GM19025 (cell line): ENCODE measurements at regions not wholly inside any gene's neighbourhood (a gene's known extent, or its start where the extent isn't known, plus 50 kb on each side); places are given as distances from the start of the nearest gene placed in this dataset.
"Not testable (repeated sequence)": the region's sequence is repeated elsewhere in the genome, so short reads cannot be mapped to it uniquely, and the experiment has no call there.

Source experiments
- ATAC-seq: cut with Tn5 transposase; IDR thresholded peaks from one replicate; pipeline ENCODE4 v1.9.1; 2021; ENCODE audit warnings: mild to moderate bottlenecking, low read depth, moderate library complexity; ENCODE audit not compliant: unreplicated experiment

- no peak for ATAC-seq
These were observed 837.7 kb downstream of the REEP3 start for GRCh38 chr10:64358907-64359306.

- ATAC-seq: not testable (repeated sequence)
These were observed 839.0 kb downstream of the REEP3 start for GRCh38 chr10:64360240-64360639.

GRCh38 chr10:64363687-64364086, 842.5 kb downstream of the REEP3 start:
- ATAC-seq: no peak

- ATAC-seq: no peak
These were observed 844.5 kb downstream of the REEP3 start for GRCh38 chr10:64365663-64366062.

GRCh38 chr10:64368298-64368697, 847.1 kb downstream of the REEP3 start:
- ATAC-seq: no peak

GRCh38 chr10:64369885-64370773, 848.9 kb downstream of the REEP3 start:
- ATAC-seq: no peak

- no peak for ATAC-seq
These were observed 853.1 kb downstream of the REEP3 start for GRCh38 chr10:64374346-64374745.

GRCh38 chr10:64376167-64376566, 855.0 kb downstream of the REEP3 start:
- ATAC-seq: no peak

- no peak for ATAC-seq
These were observed 858.7 kb downstream of the REEP3 start for GRCh38 chr10:64379898-64380297.

GRCh38 chr10:64385355-64385754, 864.2 kb downstream of the REEP3 start:
- no peak for ATAC-seq

- ATAC-seq: no peak
These were observed 873.5 kb downstream of the REEP3 start for GRCh38 chr10:64394744-64395143.

- no peak for ATAC-seq
These were observed 875.0 kb downstream of the REEP3 start for GRCh38 chr10:64396105-64396708.

- ATAC-seq: no peak
These were observed 875.9 kb downstream of the REEP3 start for GRCh38 chr10:64397125-64397524.

GRCh38 chr10:64408391-64409183, 887.4 kb downstream of the REEP3 start:
- ATAC-seq: no peak

- ATAC-seq: no peak
These were observed 888.1 kb downstream of the REEP3 start for GRCh38 chr10:64409349-64409748.

GRCh38 chr10:64416011-64416410, 894.8 kb downstream of the REEP3 start:
- ATAC-seq: no peak

GRCh38 chr10:64419461-64419860, 898.3 kb downstream of the REEP3 start:
- ATAC-seq: no peak

GRCh38 chr10:64426745-64427144, 905.5 kb downstream of the REEP3 start:
- no peak for ATAC-seq

- ATAC-seq: no peak
These were observed 909.6 kb downstream of the REEP3 start for GRCh38 chr10:64430690-64431323.

- not testable (repeated sequence) for ATAC-seq
These were observed 920.7 kb downstream of the REEP3 start for GRCh38 chr10:64441872-64442271.

- ATAC-seq: no peak
These were observed 923.0 kb downstream of the REEP3 start for GRCh38 chr10:64444163-64444562.
